Smooth muscle cell (in vitro differentiated cells): ENCODE measurements at regions not wholly inside any gene's neighbourhood (a gene's known extent, or its start where the extent isn't known, plus 50 kb on each side); places are given as distances from the start of the nearest gene placed in this dataset.

Experiments used
- DNase-seq: peaks from one replicate; lab custom pipeline; 2025; ENCODE audit not compliant: unreplicated experiment; lab: John Stamatoyannopoulos, UW
- H2AFZ ChIP-seq: fragments of 200-600 bp; sonication (generic); 2 replicates; pipeline ENCODE4 v1.6.0; 2016; ENCODE audit warnings: antibody characterized with exemption, low read depth, mild to moderate bottlenecking
- H3F3A ChIP-seq: fragments of 200-600 bp; sonication (generic); 2 replicates; pipeline ENCODE4 v1.6.0; 2017; ENCODE audit warnings: antibody characterized with exemption, low read depth
- H3K27ac ChIP-seq: fragments of 200-600 bp; sonication (generic); 2 replicates; pipeline ENCODE4 v1.5.1; 2016; ENCODE audit warnings: low read depth, mild to moderate bottlenecking
- H3K27me3 ChIP-seq: fragments of 200-600 bp; sonication (generic); 2 replicates; pipeline ENCODE4 v1.6.1; 2016; ENCODE audit warnings: low read depth, mild to moderate bottlenecking
- H3K36me3 ChIP-seq: fragments of 200-600 bp; sonication (generic); 2 replicates; pipeline ENCODE4 v1.5.1; 2016; ENCODE audit warnings: low read depth
- H3K4me1 ChIP-seq: fragments of 200-600 bp; sonication (generic); 2 replicates; pipeline ENCODE4 v1.5.1; 2016; ENCODE audit warnings: low read depth
- H3K4me2 ChIP-seq: fragments of 200-600 bp; sonication (generic); 2 replicates; pipeline ENCODE4 v1.6.0; 2016; ENCODE audit warnings: mild to moderate bottlenecking
- H3K4me3 ChIP-seq: fragments of 200-600 bp; sonication (generic); 2 replicates; pipeline ENCODE4 v1.5.1; 2016; ENCODE audit warnings: mild to moderate bottlenecking
- H3K79me2 ChIP-seq: fragments of 200-600 bp; sonication (generic); 2 replicates; pipeline ENCODE4 v1.6.0; 2016; ENCODE audit warnings: low read depth, mild to moderate bottlenecking
- H3K9ac ChIP-seq: fragments of 200-600 bp; sonication (generic); 2 replicates; pipeline ENCODE4 v1.6.0; 2016; ENCODE audit warnings: low read depth
- H3K9me3 ChIP-seq: fragments of 200-600 bp; sonication (generic); replicated peaks from 2 replicates; pipeline ENCODE4 v1.5.1; 2016; ENCODE audit warnings: low read depth
- H4K20me1 ChIP-seq: fragments of 200-600 bp; sonication (generic); 2 replicates; pipeline ENCODE4 v1.6.0; 2016; ENCODE audit warnings: low read depth
- WGBS: methylation state at CpG from one replicate; pipeline ENCODE4 v1.1.7; 2016; ENCODE audit warnings: low lambda C conversion rate; 5-methylcytosine and 5-hydroxymethylcytosine counted together
- TF ChIP-seq, protein P1 (sequence below): fragments of 200-600 bp; sonication (generic); IDR thresholded peaks from 2 replicates; pipeline ENCODE4 v1.5.1; 2017; ENCODE audit warnings: borderline replicate concordance, mild to moderate bottlenecking, antibody characterized with exemption; ENCODE audit not compliant: insufficient read depth, poor library complexity, severe bottlenecking

DNA sequence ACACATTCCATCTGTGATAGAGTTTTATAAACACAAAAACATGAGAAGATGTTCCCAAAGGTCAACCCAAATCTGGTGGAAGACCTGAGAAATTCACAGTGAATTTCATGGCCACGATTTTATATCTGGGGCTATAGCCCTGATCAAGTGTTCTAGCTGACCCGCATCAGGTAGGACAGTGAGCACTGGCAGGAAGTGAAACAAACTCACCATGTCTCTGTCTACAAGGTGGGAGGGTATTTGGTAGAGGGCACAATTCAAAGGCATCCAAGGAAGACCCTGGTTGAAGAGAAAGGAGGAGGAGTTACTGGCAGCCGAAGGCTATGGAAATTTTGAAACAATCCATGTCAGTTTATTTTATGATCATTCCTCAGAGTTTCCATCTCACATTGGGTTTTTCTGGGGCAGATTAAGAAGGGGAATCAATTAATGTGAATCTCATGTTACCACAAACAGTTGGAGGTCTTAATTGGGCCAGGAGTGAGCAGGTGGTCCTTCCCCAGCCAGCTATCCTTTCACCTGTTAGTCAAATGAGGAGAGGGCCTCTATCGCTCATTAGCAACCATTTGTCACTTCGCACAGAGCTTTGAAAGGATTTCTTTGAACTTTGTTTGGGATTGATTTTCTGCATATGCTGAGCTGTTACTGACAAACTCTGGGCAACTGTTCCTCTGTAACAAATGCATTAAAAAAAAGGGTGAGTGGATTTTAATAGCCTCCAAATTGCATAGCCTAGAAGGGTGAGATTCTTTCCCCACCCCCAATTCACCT, 612.0 kb upstream of the CLINT1 start:
- H3K27ac ChIP-seq: no peak overlapping the region
- H4K20me1 ChIP-seq: no peaks in the 10 kb centered on the region
- 78% methylated on average over 5 of the region's 5 CpGs for WGBS
- H3K79me2 ChIP-seq: no peaks in the 10 kb centered on the region
- H3K27me3 ChIP-seq: no peaks in the 10 kb centered on the region
- H3F3A ChIP-seq: no peaks in the 10 kb centered on the region
- DNase-seq: no peak
- no peak overlapping the region for H3K9ac ChIP-seq
- TF ChIP-seq, protein P1, sequence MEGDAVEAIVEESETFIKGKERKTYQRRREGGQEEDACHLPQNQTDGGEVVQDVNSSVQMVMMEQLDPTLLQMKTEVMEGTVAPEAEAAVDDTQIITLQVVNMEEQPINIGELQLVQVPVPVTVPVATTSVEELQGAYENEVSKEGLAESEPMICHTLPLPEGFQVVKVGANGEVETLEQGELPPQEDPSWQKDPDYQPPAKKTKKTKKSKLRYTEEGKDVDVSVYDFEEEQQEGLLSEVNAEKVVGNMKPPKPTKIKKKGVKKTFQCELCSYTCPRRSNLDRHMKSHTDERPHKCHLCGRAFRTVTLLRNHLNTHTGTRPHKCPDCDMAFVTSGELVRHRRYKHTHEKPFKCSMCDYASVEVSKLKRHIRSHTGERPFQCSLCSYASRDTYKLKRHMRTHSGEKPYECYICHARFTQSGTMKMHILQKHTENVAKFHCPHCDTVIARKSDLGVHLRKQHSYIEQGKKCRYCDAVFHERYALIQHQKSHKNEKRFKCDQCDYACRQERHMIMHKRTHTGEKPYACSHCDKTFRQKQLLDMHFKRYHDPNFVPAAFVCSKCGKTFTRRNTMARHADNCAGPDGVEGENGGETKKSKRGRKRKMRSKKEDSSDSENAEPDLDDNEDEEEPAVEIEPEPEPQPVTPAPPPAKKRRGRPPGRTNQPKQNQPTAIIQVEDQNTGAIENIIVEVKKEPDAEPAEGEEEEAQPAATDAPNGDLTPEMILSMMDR: no peak
- no peak overlapping the region for H3K4me3 ChIP-seq
- no peaks in the 10 kb centered on the region for H3K9me3 ChIP-seq
- no peaks in the 10 kb centered on the region for H3K4me1 ChIP-seq
- H3K4me2 ChIP-seq: no peak overlapping the region
- H2AFZ ChIP-seq: no peak overlapping the region
- H3K36me3 ChIP-seq: no peaks in the 10 kb centered on the region

DNA sequence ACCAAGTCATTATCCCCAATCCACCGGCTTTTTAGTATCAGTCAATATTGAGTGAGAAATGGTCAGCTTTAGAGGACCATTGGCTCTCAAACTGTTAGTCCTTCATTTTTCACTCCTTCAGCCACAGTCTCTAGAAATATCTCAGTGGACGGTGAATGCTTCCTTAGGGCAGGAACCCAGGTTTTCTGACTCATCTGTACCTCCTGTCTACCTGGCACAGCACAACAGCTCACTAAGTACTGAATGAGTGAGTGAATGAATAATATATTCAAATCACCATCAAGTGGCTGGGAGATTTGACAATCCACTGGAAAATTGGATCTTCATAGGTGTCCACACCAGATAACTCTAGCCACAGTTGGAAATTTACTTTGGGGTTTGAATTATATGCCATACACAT, 609.5 kb upstream of the CLINT1 start:
- Histone ChIP-seq H3K4me1 (no peaks in the 10 kb centered on the region), H3K4me2 (no peak overlapping the region), H4K20me1 (no peaks in the 10 kb centered on the region), H3K36me3 (no peaks in the 10 kb centered on the region), H3K27ac (no peak overlapping the region), H3K27me3 (no peaks in the 10 kb centered on the region), H3F3A (no peaks in the 10 kb centered on the region), H3K4me3 (no peak overlapping the region), H3K9ac (no peak overlapping the region), H3K79me2 (no peaks in the 10 kb centered on the region), H3K9me3 (no peaks in the 10 kb centered on the region), H2AFZ (no peak overlapping the region)
- 87% methylated on average over 2 of the region's 2 CpGs for WGBS
- TF ChIP-seq, protein P1: no peak
- DNase-seq: no peak

GRCh38 chr5:158466191-158466590, 607.2 kb upstream of the CLINT1 start:
- Histone ChIP-seq H3K27me3 (no peaks in the 10 kb centered on the region), H3K79me2 (no peaks in the 10 kb centered on the region), H3F3A (no peaks in the 10 kb centered on the region), H2AFZ (no peak overlapping the region), H3K9me3 (no peaks in the 10 kb centered on the region), H3K4me1 (no peaks in the 10 kb centered on the region), H4K20me1 (no peaks in the 10 kb centered on the region), H3K27ac (no peak overlapping the region), H3K36me3 (no peaks in the 10 kb centered on the region), H3K4me3 (no peak overlapping the region), H3K4me2 (no peak overlapping the region), H3K9ac (no peak overlapping the region)
- TF ChIP-seq, protein P1: no peak
- no peak for DNase-seq
